ENCODE measurements at regions not wholly inside any gene's neighbourhood (a gene's known extent, or its start where the extent isn't known, plus 50 kb on each side); places are given as distances from the start of the nearest gene placed in this dataset.
"Not testable (repeated sequence)": the region's sequence is repeated elsewhere in the genome, so short reads cannot be mapped to it uniquely, and the experiment has no call there.

GRCh38 chr3:144907581-144907980, 936.0 kb downstream of the DIPK2A start:
- DNase-seq (ENCODE audit: low read depth in 2 of 2) = not testable (repeated sequence)

GRCh38 chr3:144912968-144913367, 941.3 kb downstream of the DIPK2A start:
- DNase-seq (ENCODE audit: low read depth in 2 of 2) = no peak

GRCh38 chr3:144915202-144915601, 943.6 kb downstream of the DIPK2A start:
- no peak for DNase-seq (ENCODE audit: low read depth in 2 of 2)

- no peak for DNase-seq (ENCODE audit: low read depth in 2 of 2)
These were observed 950.1 kb downstream of the DIPK2A start for GRCh38 chr3:144921710-144922109.

- no peak for DNase-seq (ENCODE audit: low read depth in 2 of 2)
These were observed 951.6 kb downstream of the DIPK2A start for GRCh38 chr3:144923046-144923775.

GRCh38 chr3:144930431-144930830, 958.8 kb downstream of the DIPK2A start:
- no peak for DNase-seq (ENCODE audit: low read depth in 2 of 2)

- DNase-seq (ENCODE audit: low read depth in 2 of 2) = no peak
These were observed 960.0 kb downstream of the DIPK2A start for GRCh38 chr3:144931590-144931989.

GRCh38 chr3:144942093-144942837, 970.6 kb downstream of the DIPK2A start:
- DNase-seq (ENCODE audit: low read depth in 2 of 2) = no peak

- DNase-seq (ENCODE audit: low read depth in 2 of 2) = no peak
These were observed 971.2 kb downstream of the DIPK2A start for GRCh38 chr3:144942838-144943197.

GRCh38 chr3:144947895-144948294, 976.3 kb downstream of the DIPK2A start:
- DNase-seq (ENCODE audit: low read depth in 2 of 2) = no peak

GRCh38 chr3:144948711-144949110, 977.1 kb downstream of the DIPK2A start:
- DNase-seq (ENCODE audit: low read depth in 2 of 2) = no peak

GRCh38 chr3:144953959-144954358, 982.3 kb downstream of the DIPK2A start:
- DNase-seq (ENCODE audit: low read depth in 2 of 2) = no peak

- no peak for DNase-seq (ENCODE audit: low read depth in 2 of 2)
These were observed 985.9 kb downstream of the DIPK2A start for GRCh38 chr3:144957398-144958101.

- DNase-seq (ENCODE audit: low read depth in 2 of 2) = peak; percentile 7 to 26
These were observed 992.2 kb downstream of the DIPK2A start for GRCh38 chr3:144963810-144964209.

- DNase-seq (ENCODE audit: low read depth in 2 of 2) = no peak
These were observed 994.9 kb downstream of the DIPK2A start for GRCh38 chr3:144966560-144966959.

GRCh38 chr3:144968750-144969350, 997.2 kb downstream of the DIPK2A start:
- no peak for DNase-seq (ENCODE audit: low read depth in 2 of 2)

- DNase-seq (ENCODE audit: low read depth in 2 of 2) = not testable (repeated sequence)
These were observed 1012.9 kb downstream of the DIPK2A start for GRCh38 chr3:144984481-144984880.

GRCh38 chr3:144989807-144990206, 1018.2 kb downstream of the DIPK2A start:
- DNase-seq (ENCODE audit: low read depth in 2 of 2) = peak in 1 of 2 experiments; percentile 4

- DNase-seq (ENCODE audit: low read depth in 2 of 2) = no peak
These were observed 1024.2 kb downstream of the DIPK2A start for GRCh38 chr3:144995856-144996255.

- no peak for DNase-seq (ENCODE audit: low read depth in 2 of 2)
These were observed 1033.8 kb downstream of the DIPK2A start for GRCh38 chr3:145005427-145005826.

GRCh38 chr3:145006271-145006670, 1034.6 kb downstream of the DIPK2A start:
- DNase-seq (ENCODE audit: low read depth in 2 of 2) = no peak

- DNase-seq (ENCODE audit: low read depth in 2 of 2) = no peak
These were observed 1042.3 kb downstream of the DIPK2A start for GRCh38 chr3:145013931-145014330.
